K562 (cell line): ENCODE measurements at regions not wholly inside any gene's neighbourhood (a gene's known extent, or its start where the extent isn't known, plus 50 kb on each side); places are given as distances from the start of the nearest gene placed in this dataset.

Source experiments
- ATAC-seq: fragments of 200-7000 bp; cut with Tn5 transposase; 3 replicates; pipeline ENCODE4 v1.9.1; 2020; ENCODE audit warnings: moderate library complexity
- BruUV-seq: library from RNA; stranded (reverse); fragments of 400-500 nt; replicated peaks from 2 replicates; lab custom pipeline; 2021; lab: Mats Ljungman, UMichigan
- CTCF ChIA-PET: fragments of 300-600 bp; formaldehyde crosslinking; extraction: SDS; loops from one replicate; lab custom pipeline; 2021; ENCODE audit warnings: low intra/inter-chr PET ratio; lab: Yijun Ruan, JAX
- POLR2A ChIA-PET: fragments of 300-600, 350-650 bp; sonication (Branson Sonifier 250); formaldehyde crosslinking; extraction: SDS; loops from one replicate; lab custom pipeline; 2021; ENCODE audit warnings: antibody characterized with exemption, inconsistent platforms; lab: Yijun Ruan, JAX
- DNase-seq, 4 experiments: peaks; one replicate each; pipeline versions ENCODE4 v3.0.0 to v3.0.0-alpha.2; 2011 to 2018; ENCODE audit warnings: low spot score in 3 of 4, mixed read lengths in 3 of 4; ENCODE audit errors: extremely low read depth in 1 of 4
- FAIRE-seq: peaks from 2 replicates; lab custom pipeline; 2011; peaks lifted over from hg19 to GRCh38; lab: Jason Lieb, UNC
- H2AFZ ChIP-seq: 2 replicates; pipeline ENCODE4 v1.6.0; 2011; ENCODE audit warnings: low read depth, low read length, control low read depth, inconsistent platforms
- H3K27ac ChIP-seq: fragments of 200-600 bp; 3 replicates; pipeline ENCODE4 v1.8.0; 2011; ENCODE audit warnings: low read depth, mild to moderate bottlenecking, control low read depth, inconsistent platforms, low read length, moderate library complexity, mixed read lengths; ENCODE audit errors: extremely low read depth
- H3K27me3 ChIP-seq, 2 experiments: fragments of 300-600 bp in 1 of 2; 2 replicates in 1 of 2; 3 replicates in 1 of 2; pipeline versions ENCODE4 v1.6.0 to v1.8.0; 2011; ENCODE audit warnings: inconsistent platforms in 2 of 2, low read length in 2 of 2, mild to moderate bottlenecking in 1 of 2, mixed read lengths in 1 of 2, moderate library complexity in 1 of 2; ENCODE audit not compliant: control insufficient read depth in 2 of 2, insufficient read depth in 2 of 2
- H3K36me3 ChIP-seq: fragments of 300-600 bp; 3 replicates; pipeline ENCODE4 v1.8.0; 2011; ENCODE audit warnings: mild to moderate bottlenecking, low read length, inconsistent platforms; ENCODE audit not compliant: control insufficient read depth, insufficient read depth
- H3K4me1 ChIP-seq, 2 experiments: fragments of 200-600 bp in 1 of 2; replicated peaks in 1 of 2; 2 replicates in 1 of 2; 3 replicates in 1 of 2; pipeline versions ENCODE4 v1.5.1 to v1.8.0; 2011; ENCODE audit warnings: inconsistent platforms in 2 of 2, low read length in 2 of 2, mild to moderate bottlenecking in 1 of 2, mixed read lengths in 1 of 2, moderate library complexity in 1 of 2; ENCODE audit not compliant: control insufficient read depth in 2 of 2, insufficient read depth in 2 of 2
- H3K4me2 ChIP-seq: 2 replicates; pipeline ENCODE4 v1.6.1; 2011; ENCODE audit warnings: low read length, control low read depth, inconsistent platforms, mixed read lengths; ENCODE audit not compliant: insufficient read depth
- H3K4me3 ChIP-seq: fragments of 200-600 bp; sonication (generic), shearing (Covaris generic); 2 replicates; pipeline ENCODE4 v1.5.1; 2016; ENCODE audit warnings: control low read depth, inconsistent platforms
- H3K79me2 ChIP-seq: fragments of 200-600 bp; 3 replicates; pipeline ENCODE4 v1.8.0; 2011; ENCODE audit warnings: low read length, inconsistent platforms; ENCODE audit not compliant: control insufficient read depth, insufficient read depth
- H3K9ac ChIP-seq, 2 experiments: 2 replicates each; pipeline versions ENCODE4 v1.6.0 to v1.6.1; 2011; ENCODE audit warnings: low read depth in 2 of 2, low read length in 2 of 2, control low read depth in 1 of 2, inconsistent platforms in 1 of 2, mild to moderate bottlenecking in 1 of 2, mixed read lengths in 1 of 2; ENCODE audit not compliant: insufficient read depth in 1 of 2
- H3K9me1 ChIP-seq: one replicate; pipeline ENCODE4 v1.6.0; 2011; ENCODE audit warnings: inconsistent platforms, mild to moderate bottlenecking, low read length, moderate library complexity; ENCODE audit not compliant: control insufficient read depth, insufficient read depth
- H3K9me3 ChIP-seq: replicated peaks from 2 replicates; pipeline ENCODE4 v1.5.1; 2011; ENCODE audit warnings: low read depth, low read length, inconsistent platforms; ENCODE audit not compliant: control insufficient read depth, insufficient read depth
- H4K20me1 ChIP-seq: replicated peaks from 2 replicates; pipeline ENCODE4 v1.6.1; 2011; ENCODE audit warnings: low read length, inconsistent platforms, mixed read lengths; ENCODE audit not compliant: control insufficient read depth, insufficient read depth
- EWSR1 ChIP-seq: fragments of 450-650 bp; IDR thresholded peaks from 2 replicates; pipeline ENCODE4 v1.6.1; 2018; ENCODE audit warnings: borderline replicate concordance, mild to moderate bottlenecking, low read depth, moderate library complexity; ENCODE audit not compliant: partially characterized antibody
- FIP1L1 ChIP-seq: fragments of 200-400 bp; formaldehyde crosslinking; IDR thresholded peaks from 2 replicates; pipeline ENCODE4 v1.6.1; 2018; ENCODE audit warnings: mild to moderate bottlenecking, low read depth, low read length; ENCODE audit not compliant: poor library complexity, severe bottlenecking
- L3MBTL2 ChIP-seq: fragments of 450-650 bp; IDR thresholded peaks from 2 replicates; pipeline ENCODE4 v1.6.1; 2016; ENCODE audit warnings: mild to moderate bottlenecking, moderate library complexity
- NR2C2 ChIP-seq, 2 experiments: fragments of 200-800 bp in 1 of 2; sonication (Bioruptor generic) in 1 of 2; sonication (generic) in 1 of 2; formaldehyde crosslinking in 1 of 2; IDR thresholded peaks; 2 replicates each; pipeline versions ENCODE4 v1.6.1 to v1.8.0; 2016 to 2022; ENCODE audit warnings: mild to moderate bottlenecking in 1 of 2, missing compliant biosample characterization in 1 of 2, missing genetic modification characterization in 1 of 2, missing genetic modification reagents in 1 of 2
- PCBP1 ChIP-seq: fragments of 200-400 bp; formaldehyde crosslinking; IDR thresholded peaks from 2 replicates; pipeline ENCODE4 v1.6.1; 2018; ENCODE audit warnings: mild to moderate bottlenecking, low read depth, low read length; ENCODE audit not compliant: poor library complexity, severe bottlenecking
- PRPF4 ChIP-seq: fragments of 200-400 bp; formaldehyde crosslinking; IDR thresholded peaks from one replicate; pipeline ENCODE4 v1.6.1; 2017; ENCODE audit warnings: low read length, low read depth, mild to moderate bottlenecking; ENCODE audit not compliant: insufficient read depth, poor library complexity, severe bottlenecking
- XRCC5 ChIP-seq: fragments of 200-400 bp; formaldehyde crosslinking; IDR thresholded peaks from 2 replicates; pipeline ENCODE4 v1.6.1; 2017; ENCODE audit warnings: low read depth, mild to moderate bottlenecking, low read length
- ZBTB17 ChIP-seq: fragments of 450-650 bp; formaldehyde crosslinking; IDR thresholded peaks from 2 replicates; pipeline ENCODE4 v1.4.0; 2020; ENCODE audit warnings: mild to moderate bottlenecking
- ZFX ChIP-seq: sonication (generic); formaldehyde crosslinking; IDR thresholded peaks from 2 replicates; pipeline ENCODE4 v1.8.0; 2022; ENCODE audit warnings: mild to moderate bottlenecking, missing genetic modification reagents, moderate library complexity
- ZNF175 ChIP-seq: fragments of 200-800 bp; sonication (Bioruptor generic); IDR thresholded peaks from 2 replicates; pipeline ENCODE4 v1.6.1; 2016; ENCODE audit warnings: low read depth, mild to moderate bottlenecking, missing genetic modification characterization, missing compliant biosample characterization
- WGBS: fragments of 100-300 bp; shearing (Covaris generic); methylation state at CpG from one replicate; pipeline ENCODE4 v1.1.6; 2016; ENCODE audit warnings: low coverage, mixed read lengths; ENCODE audit not compliant: insufficient coverage; ENCODE audit errors: missing lambda C conversion rate; 5-methylcytosine and 5-hydroxymethylcytosine counted together
- in situ Hi-C: fragments of 300-500 bp; cut with MboI; formaldehyde crosslinking; loops from 4 replicates; pipeline ENCODE4 v1.15.0; 2018; ENCODE audit warnings: inconsistent platforms, mixed read lengths
- intact Hi-C: fragments of 100-400 bp; cut with micrococcal nuclease; formaldehyde crosslinking; loops from 2 replicates; pipeline ENCODE4 v1.14.2; 2022
- TF ChIP-seq, protein P1 (sequence below): fragments of 450-650 bp; IDR thresholded peaks from 2 replicates; pipeline ENCODE4 v1.6.1; 2017; ENCODE audit warnings: antibody characterized with exemption

DNA sequence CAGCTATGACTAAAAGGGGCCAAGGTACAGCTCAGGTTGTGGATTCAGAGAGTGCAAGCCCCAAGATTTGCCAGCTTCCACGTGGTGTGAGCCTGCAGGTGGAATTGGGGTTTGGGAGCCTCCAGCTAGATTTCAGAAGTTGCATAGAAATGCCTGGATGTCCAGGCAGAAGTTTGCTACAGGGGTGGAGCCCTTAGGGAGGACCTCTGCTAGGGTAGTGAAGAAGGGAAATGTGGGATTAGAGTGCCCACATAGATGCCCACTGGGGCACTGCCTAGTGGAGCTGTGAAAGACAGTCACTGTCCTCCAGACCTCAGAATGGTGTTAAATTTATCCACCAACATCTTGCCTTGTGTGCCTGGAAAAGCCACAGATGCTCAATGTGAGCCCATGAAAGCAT is 255.1 kb downstream of the BMP2 start:
- Histone ChIP-seq H3K9me3 (no peaks in the 10 kb centered on the region), H3K9ac (no peak overlapping the region), H3K4me3 (no peak overlapping the region), H2AFZ (no peak overlapping the region), H3K4me1 (no peaks in the 10 kb centered on the region), H4K20me1 (no peaks in the 10 kb centered on the region), H3K79me2 (no peaks in the 10 kb centered on the region), H3K27ac (no peak overlapping the region)
- DNase-seq (peak in 1 of 4 experiments; percentile 1), FAIRE-seq (no peak)
- CTCF ChIA-PET: no interaction called here
- TF ChIP-seq L3MBTL2 (no peak), ZNF175 (CRISPR knock-in tag) (no peak), ZFX (CRISPR knock-in tag) (no peak), ZBTB17 (CRISPR knock-in tag) (no peak), PRPF4 (no peak), FIP1L1 (no peak)
- TF ChIP-seq, all 486 proteins: peak for 0
- H3K27me3 ChIP-seq: no peaks in the 10 kb centered on the region
- intact Hi-C loops (no loop called here), in situ Hi-C loops (no loop called here)
- H3K36me3 ChIP-seq: no peaks in the 10 kb centered on the region
- WGBS: 0% methylated on average over 1 of the region's 1 CpG
- BruUV-seq: no TSS peak
- POLR2A ChIA-PET: no interaction called here
- H3K4me2 ChIP-seq: no peak overlapping the region
- no peak for ATAC-seq
- H3K9me1 ChIP-seq: no peaks in the 10 kb centered on the region

DNA sequence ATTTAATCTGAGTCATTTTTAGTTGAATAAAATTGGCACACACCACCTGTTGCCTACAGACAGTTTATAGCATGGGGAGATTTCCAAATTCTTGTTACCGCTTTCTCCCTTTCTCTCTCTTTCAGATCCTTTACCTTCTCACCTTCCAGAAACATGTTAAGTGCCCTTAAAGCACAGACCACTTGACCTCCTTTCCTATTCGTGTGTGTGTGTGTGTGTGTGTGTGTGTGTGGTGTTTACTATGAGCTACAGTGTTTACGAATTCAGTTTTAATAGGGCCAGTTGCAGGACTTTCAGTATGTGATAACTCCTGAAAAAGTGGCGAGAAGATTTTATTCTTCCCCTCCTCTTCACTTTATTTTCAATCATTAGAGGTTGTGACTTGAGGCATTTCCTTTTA is 258.1 kb downstream of the BMP2 start:
- POLR2A ChIA-PET: no interaction called here
- H3K4me2 ChIP-seq: no peak overlapping the region
- no peaks in the 10 kb centered on the region for H3K4me1 ChIP-seq
- 3% methylated on average over 4 of the region's 4 CpGs for WGBS
- H3K9me3 ChIP-seq: no peaks in the 10 kb centered on the region
- no peak overlapping the region for H3K27ac ChIP-seq
- BruUV-seq: no TSS peak
- ATAC-seq (no peak), FAIRE-seq (no peak)
- H3K4me3 ChIP-seq: no peak overlapping the region
- no peaks in the 10 kb centered on the region for H3K79me2 ChIP-seq
- no peak overlapping the region for H3K9ac ChIP-seq
- no peaks in the 10 kb centered on the region for H3K9me1 ChIP-seq
- no peaks in the 10 kb centered on the region for H3K27me3 ChIP-seq
- H4K20me1 ChIP-seq: no peaks in the 10 kb centered on the region
- H2AFZ ChIP-seq: no peak overlapping the region
- in situ Hi-C loops: no loop called here
- CTCF ChIA-PET: no interaction called here
- TF ChIP-seq, protein P1, sequence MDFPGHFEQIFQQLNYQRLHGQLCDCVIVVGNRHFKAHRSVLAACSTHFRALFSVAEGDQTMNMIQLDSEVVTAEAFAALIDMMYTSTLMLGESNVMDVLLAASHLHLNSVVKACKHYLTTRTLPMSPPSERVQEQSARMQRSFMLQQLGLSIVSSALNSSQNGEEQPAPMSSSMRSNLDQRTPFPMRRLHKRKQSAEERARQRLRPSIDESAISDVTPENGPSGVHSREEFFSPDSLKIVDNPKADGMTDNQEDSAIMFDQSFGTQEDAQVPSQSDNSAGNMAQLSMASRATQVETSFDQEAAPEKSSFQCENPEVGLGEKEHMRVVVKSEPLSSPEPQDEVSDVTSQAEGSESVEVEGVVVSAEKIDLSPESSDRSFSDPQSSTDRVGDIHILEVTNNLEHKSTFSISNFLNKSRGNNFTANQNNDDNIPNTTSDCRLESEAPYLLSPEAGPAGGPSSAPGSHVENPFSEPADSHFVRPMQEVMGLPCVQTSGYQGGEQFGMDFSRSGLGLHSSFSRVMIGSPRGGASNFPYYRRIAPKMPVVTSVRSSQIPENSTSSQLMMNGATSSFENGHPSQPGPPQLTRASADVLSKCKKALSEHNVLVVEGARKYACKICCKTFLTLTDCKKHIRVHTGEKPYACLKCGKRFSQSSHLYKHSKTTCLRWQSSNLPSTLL: no peak
- TF ChIP-seq EWSR1: no peak
- no peak for TF ChIP-seq XRCC5
- no peak for TF ChIP-seq PCBP1
- TF ChIP-seq NR2C2 (CRISPR knock-in tag; IDR thresholded peaks at IDR 0.05): no peak
- TF ChIP-seq NR2C2 (tag; IDR thresholded peaks at IDR 0.05): no peak
- TF ChIP-seq, all 486 proteins: peak for 0
- no peak for DNase-seq
- no peaks in the 10 kb centered on the region for H3K36me3 ChIP-seq
- intact Hi-C loops: no loop called here
